ENCODE measurements at regions not wholly inside any gene's neighbourhood (a gene's known extent, or its start where the extent isn't known, plus 50 kb on each side); places are given as distances from the start of the nearest gene placed in this dataset.

- Histone ChIP-seq H3K36me3 (ENCODE audit: insufficient read depth in 1 of 2, low read depth in 1 of 2) (no peaks in the 10 kb centered on the region), H3K4me3 (no peak overlapping the region), H3K9me3 (no peaks in the 10 kb centered on the region), H3K4me1 (no peaks in the 10 kb centered on the region), H3K27me3 (ENCODE audit: insufficient read depth in 3 of 3, low read length in 2 of 3) (no peaks in the 10 kb centered on the region), H3K27ac (no peak overlapping the region)
- DNase-seq (no peak), ATAC-seq (no peak)
- no peak for TF ChIP-seq CTCF (IDR thresholded peaks at IDR 0.05)
- intact Hi-C loops (cut with DNase I) = no loop called here
- 45 to 73% (median 47%) methylated on average over 4 of the region's 4 CpGs for WGBS, 3 donors
Measured at GRCh38 chr6:66902457-66902856, 1195.4 kb upstream of the EYS start.

- no peak for ATAC-seq
- WGBS, 3 donors = 65 to 73% (median 65%) methylated on average over 8 of the region's 8 CpGs
Measured at GRCh38 chr6:66900133-66901083, 1193.4 kb upstream of the EYS start.

GRCh38 chr6:66897576-66897975 is 1190.5 kb upstream of the EYS start:
- Histone ChIP-seq H3K4me3 (no peak overlapping the region), H3K27ac (no peak overlapping the region), H3K36me3 (ENCODE audit: insufficient read depth in 1 of 2, low read depth in 1 of 2) (no peaks in the 10 kb centered on the region), H3K9me3 (no peaks in the 10 kb centered on the region), H3K27me3 (ENCODE audit: insufficient read depth in 3 of 3, low read length in 2 of 3) (no peaks in the 10 kb centered on the region), H3K4me1 (no peaks in the 10 kb centered on the region)
- intact Hi-C loops (cut with DNase I) = no loop called here
- no peak for ATAC-seq
- DNase-seq = no peak
- 72 to 80% (median 76%) methylated on average over 2 of the region's 2 CpGs for WGBS, 3 donors
- TF ChIP-seq CTCF (IDR thresholded peaks at IDR 0.05) = no peak

More at GRCh38 chr6:66900133-66901083, 1193.4 kb upstream of the EYS start:
- no peaks in the 10 kb centered on the region for H3K9me3 ChIP-seq
- no peaks in the 10 kb centered on the region for H3K4me1 ChIP-seq
- no peak for TF ChIP-seq CTCF (IDR thresholded peaks at IDR 0.05)
- H3K4me3 ChIP-seq = no peak overlapping the region
- no peak overlapping the region for H3K27ac ChIP-seq
- no peaks in the 10 kb centered on the region for H3K36me3 ChIP-seq (ENCODE audit: insufficient read depth in 1 of 2, low read depth in 1 of 2)
- no peak for DNase-seq
- intact Hi-C loops (cut with DNase I) = no loop called here
- H3K27me3 ChIP-seq (ENCODE audit: insufficient read depth in 3 of 3, low read length in 2 of 3) = no peaks in the 10 kb centered on the region

GRCh38 chr6:66896415-66896814 is 1189.4 kb upstream of the EYS start:
- intact Hi-C loops (cut with DNase I) = no loop called here
- WGBS, 3 donors = 83 to 88% (median 84%) methylated on average over 5 of the region's 5 CpGs
- TF ChIP-seq CTCF (IDR thresholded peaks at IDR 0.05) = no peak
- no peak overlapping the region for H3K27ac ChIP-seq
- no peaks in the 10 kb centered on the region for H3K4me1 ChIP-seq
- no peaks in the 10 kb centered on the region for H3K9me3 ChIP-seq
- no peak for DNase-seq
- no peak for ATAC-seq
- no peak overlapping the region for H3K4me3 ChIP-seq
- no peaks in the 10 kb centered on the region for H3K36me3 ChIP-seq (ENCODE audit: insufficient read depth in 1 of 2, low read depth in 1 of 2)
- H3K27me3 ChIP-seq (ENCODE audit: insufficient read depth in 3 of 3, low read length in 2 of 3) = no peaks in the 10 kb centered on the region
